H1 (cell line): ENCODE measurements at regions not wholly inside any gene's neighbourhood (a gene's known extent, or its start where the extent isn't known, plus 50 kb on each side); places are given as distances from the start of the nearest gene placed in this dataset.

Experiments used
- CTCF ChIA-PET: fragments of 300-600 bp; sonication (Branson Sonifier 250); formaldehyde crosslinking; loops from one replicate; lab custom pipeline; 2021; ENCODE audit not compliant: partially characterized antibody; lab: Charles Lee
- POLR2A ChIA-PET: fragments of 300-600 bp; sonication (Branson Sonifier 250); formaldehyde crosslinking; loops from one replicate; lab custom pipeline; 2021; ENCODE audit warnings: inconsistent platforms; ENCODE audit not compliant: partially characterized antibody; lab: Charles Lee
- DNase-seq, 2 experiments: peaks; one replicate each; pipeline versions ENCODE4 v3.0.0 to v3.0.0-alpha.2; 2010 to 2022; ENCODE audit warnings: low spot score in 2 of 2, low read depth in 1 of 2, mixed read lengths in 1 of 2
- FAIRE-seq: peaks from 2 replicates; lab custom pipeline; 2011; peaks lifted over from hg19 to GRCh38; lab: Jason Lieb, UNC
- H2AFZ ChIP-seq: 2 replicates; pipeline ENCODE4 v1.8.1; 2012; ENCODE audit warnings: low read length, inconsistent platforms
- H2AK5ac ChIP-seq: 2 replicates; pipeline ENCODE4 v1.6.1; 2013; ENCODE audit warnings: low read depth, low read length
- H2BK120ac ChIP-seq: replicated peaks from 2 replicates; pipeline ENCODE3; 2013; ENCODE audit warnings: low read depth, low read length, inconsistent platforms
- H2BK12ac ChIP-seq: 2 replicates; pipeline ENCODE4 v1.6.1; 2013; ENCODE audit warnings: low read depth, low read length
- H2BK15ac ChIP-seq: 2 replicates; pipeline ENCODE4 v1.6.1; 2013; ENCODE audit warnings: low read length
- H2BK20ac ChIP-seq: 2 replicates; pipeline ENCODE4 v1.6.1; 2013; ENCODE audit warnings: low read length
- H2BK5ac ChIP-seq: 2 replicates; pipeline ENCODE4 v1.6.1; 2013; ENCODE audit warnings: low read depth, low read length
- H3K14ac ChIP-seq: 2 replicates; pipeline ENCODE4 v1.6.1; 2013; ENCODE audit warnings: inconsistent platforms; ENCODE audit not compliant: insufficient read length
- H3K18ac ChIP-seq: 2 replicates; pipeline ENCODE4 v1.6.1; 2013; ENCODE audit warnings: low read length; ENCODE audit errors: extremely low read depth
- H3K23ac ChIP-seq: 2 replicates; pipeline ENCODE4 v1.6.1; 2013; ENCODE audit warnings: inconsistent platforms; ENCODE audit not compliant: insufficient read length
- H3K23me2 ChIP-seq: 2 replicates; pipeline ENCODE4 v1.6.1; 2013; ENCODE audit warnings: low read depth, low read length
- H3K27ac ChIP-seq: 2 replicates; pipeline ENCODE4 v1.6.1; 2011; ENCODE audit warnings: low read depth, low read length, inconsistent platforms
- H3K27me3 ChIP-seq, 4 experiments: replicated peaks in 1 of 4; 1 replicate in 1 of 4; 2 replicates in 3 of 4; pipeline versions ENCODE4 v1.6.1 to v1.8.1; 2011 to 2013; ENCODE audit warnings: low read length in 3 of 4, mild to moderate bottlenecking in 3 of 4, inconsistent platforms in 2 of 4, mixed read lengths in 2 of 4, moderate library complexity in 1 of 4; ENCODE audit not compliant: control insufficient read depth in 3 of 4, insufficient read depth in 3 of 4; ENCODE audit errors: extremely low read depth in 1 of 4
- H3K36me3 ChIP-seq, 4 experiments: 2 replicates each; pipeline versions ENCODE4 v1.6.1 to v1.8.1; 2011 to 2013; ENCODE audit warnings: mild to moderate bottlenecking in 4 of 4, low read length in 3 of 4, moderate library complexity in 2 of 4, control low read depth in 1 of 4, inconsistent platforms in 1 of 4; ENCODE audit not compliant: insufficient read depth in 4 of 4, control insufficient read depth in 2 of 4
- H3K4ac ChIP-seq: replicated peaks from 2 replicates; pipeline ENCODE3; 2013; ENCODE audit warnings: low read length, low read depth, mixed read lengths, inconsistent platforms; ENCODE audit not compliant: insufficient read length
- H3K4me1 ChIP-seq, 4 experiments: replicated peaks in 1 of 4; 1 replicate in 1 of 4; 2 replicates in 3 of 4; pipeline versions ENCODE4 v1.6.1 to v1.8.1; 2011 to 2013; ENCODE audit warnings: low read length in 3 of 4, inconsistent platforms in 2 of 4, mixed read lengths in 1 of 4; ENCODE audit not compliant: insufficient read depth in 4 of 4, control insufficient read depth in 3 of 4
- H3K4me2 ChIP-seq, 2 experiments: 2 replicates each; pipeline versions ENCODE4 v1.6.1 to v1.8.1; 2011 to 2013; ENCODE audit warnings: low read depth in 2 of 2, low read length in 2 of 2, control low read depth in 1 of 2, inconsistent platforms in 1 of 2, mild to moderate bottlenecking in 1 of 2; ENCODE audit not compliant: insufficient read depth in 1 of 2
- H3K4me3 ChIP-seq, 4 experiments: fragments of 200-600, 300-600 bp in 1 of 4; sonication (generic), shearing (Covaris generic), sonication (Bioruptor Twin) in 1 of 4; 2 replicates each; pipeline versions ENCODE4 v1.5.1 to v1.8.1; 2011 to 2016; ENCODE audit warnings: low read length in 4 of 4, low read depth in 3 of 4, control low read depth in 2 of 4, inconsistent platforms in 2 of 4, mild to moderate bottlenecking in 2 of 4, mixed read lengths in 1 of 4, moderate library complexity in 1 of 4; ENCODE audit not compliant: insufficient read depth in 2 of 4; ENCODE audit errors: extremely low read depth in 1 of 4
- H3K56ac ChIP-seq: replicated peaks from 2 replicates; pipeline ENCODE3; 2013; ENCODE audit warnings: low read depth, mild to moderate bottlenecking, mixed read lengths, low read length, inconsistent platforms; ENCODE audit not compliant: insufficient read length
- H3K79me1 ChIP-seq: 2 replicates; pipeline ENCODE4 v1.6.1; 2013; ENCODE audit warnings: low read depth, low read length, control low read depth
- H3K79me2 ChIP-seq, 2 experiments: 2 replicates each; pipeline versions ENCODE4 v1.6.1 to v1.8.1; 2012 to 2013; ENCODE audit warnings: low read length in 2 of 2, mild to moderate bottlenecking in 2 of 2, inconsistent platforms in 1 of 2; ENCODE audit not compliant: insufficient read depth in 2 of 2, control insufficient read depth in 1 of 2
- H3K9ac ChIP-seq, 4 experiments: replicated peaks in 1 of 4; 1 replicate in 1 of 4; 2 replicates in 3 of 4; pipeline versions ENCODE4 v1.6.1 to v1.8.1; 2011 to 2013; ENCODE audit warnings: low read depth in 3 of 4, low read length in 3 of 4, control low read depth in 2 of 4, mild to moderate bottlenecking in 2 of 4, moderate library complexity in 2 of 4, inconsistent platforms in 1 of 4; ENCODE audit errors: extremely low read depth in 1 of 4
- H3K9me3 ChIP-seq, 2 experiments: 2 replicates each; pipeline versions ENCODE4 v1.6.1 to v1.8.1; 2012 to 2013; ENCODE audit warnings: mild to moderate bottlenecking in 2 of 2, moderate library complexity in 2 of 2, control low read depth in 1 of 2, inconsistent platforms in 1 of 2, low read depth in 1 of 2, low read length in 1 of 2, mixed read lengths in 1 of 2; ENCODE audit not compliant: insufficient read depth in 2 of 2
- H4K20me1 ChIP-seq, 2 experiments: replicated peaks in 1 of 2; 2 replicates each; pipeline versions ENCODE3 to v1.8.1; 2011 to 2013; ENCODE audit warnings: inconsistent platforms in 2 of 2, low read length in 2 of 2, mild to moderate bottlenecking in 1 of 2; ENCODE audit not compliant: insufficient read depth in 2 of 2, control insufficient read depth in 1 of 2
- H4K5ac ChIP-seq: 2 replicates; pipeline ENCODE4 v1.6.1; 2013; ENCODE audit warnings: low read length, low read depth, mixed read lengths, inconsistent platforms; ENCODE audit not compliant: insufficient read length
- H4K8ac ChIP-seq: 2 replicates; pipeline ENCODE4 v1.8.0; 2013; ENCODE audit warnings: mild to moderate bottlenecking, moderate library complexity, low read length, inconsistent platforms; ENCODE audit not compliant: insufficient read depth; ENCODE audit errors: extremely low read depth
- H4K91ac ChIP-seq: replicated peaks from 2 replicates; pipeline ENCODE3; 2013; ENCODE audit warnings: low read length, mixed read lengths, inconsistent platforms; ENCODE audit not compliant: insufficient read length
- CEBPB ChIP-seq: IDR thresholded peaks from 2 replicates; pipeline ENCODE4 v1.6.1; 2012; ENCODE audit warnings: low read depth, low read length
- FOSL1 ChIP-seq: IDR thresholded peaks from 2 replicates; pipeline ENCODE4 v1.6.1; 2011; ENCODE audit warnings: mild to moderate bottlenecking, low read depth, low read length, moderate library complexity; ENCODE audit not compliant: insufficient read depth
- HDAC2 ChIP-seq, 2 experiments: fragments of 300-600 bp in 1 of 2; sonication (generic) in 1 of 2; IDR thresholded peaks; 2 replicates each; pipeline ENCODE4 v1.6.1; 2011 to 2012; ENCODE audit warnings: low read depth in 2 of 2, low read length in 2 of 2, mild to moderate bottlenecking in 2 of 2, moderate library complexity in 2 of 2, borderline replicate concordance in 1 of 2, inconsistent platforms in 1 of 2
- KDM5A ChIP-seq: fragments of 200-600 bp; IDR thresholded peaks from 2 replicates; pipeline ENCODE4 v1.7.1; 2012; ENCODE audit warnings: mild to moderate bottlenecking, low read length, inconsistent platforms, mixed read lengths
- PHF8 ChIP-seq: fragments of 200-600 bp; sonication (generic); conservative IDR thresholded peaks from 2 replicates; pipeline ENCODE4 v1.7.1; 2012; ENCODE audit warnings: low read depth, mild to moderate bottlenecking, inconsistent platforms, low read length, moderate library complexity
- POLR2A ChIP-seq, 2 experiments: IDR thresholded peaks; 1 replicate in 1 of 2; 2 replicates in 1 of 2; pipeline ENCODE4 v1.6.1; 2011; ENCODE audit warnings: low read depth in 2 of 2, low read length in 2 of 2, mild to moderate bottlenecking in 2 of 2; ENCODE audit errors: control extremely low read depth in 1 of 2
- POLR2AphosphoS5 ChIP-seq: IDR thresholded peaks from 2 replicates; pipeline ENCODE4 v1.6.1; 2011; ENCODE audit warnings: low read depth, low read length
- POU5F1 ChIP-seq: IDR thresholded peaks from 2 replicates; pipeline ENCODE4 v1.6.1; 2011; ENCODE audit warnings: low read depth, mild to moderate bottlenecking, low read length, moderate library complexity
- RAD21 ChIP-seq, 2 experiments: IDR thresholded peaks in 1 of 2; conservative IDR thresholded peaks in 1 of 2; 2 replicates each; pipeline ENCODE4 v1.6.1; 2011; ENCODE audit warnings: low read depth in 2 of 2, low read length in 2 of 2, improper control_type of control experiment in 1 of 2, inconsistent platforms in 1 of 2, mild to moderate bottlenecking in 1 of 2, moderate library complexity in 1 of 2
- RBBP5 ChIP-seq: IDR thresholded peaks from 2 replicates; pipeline ENCODE4 v1.7.1; 2012; ENCODE audit warnings: low read depth, mild to moderate bottlenecking, inconsistent platforms, low read length, moderate library complexity, borderline replicate concordance
- SIRT6 ChIP-seq: IDR thresholded peaks from one replicate; pipeline ENCODE4 v1.7.1; 2012; ENCODE audit warnings: low read length, inconsistent platforms
- TAF7 ChIP-seq: optimal IDR thresholded peaks from 2 replicates; pipeline ENCODE3; 2011; ENCODE audit warnings: low read depth, mild to moderate bottlenecking, inconsistent platforms, low read length, moderate library complexity, borderline replicate concordance
- WGBS, 2 experiments: shearing (Covaris generic) in 1 of 2; methylation state at CpG; one replicate each; pipeline versions ENCODE4 v1.1.6 to v1.1.7; 2013 to 2015; ENCODE audit warnings: low lambda C conversion rate in 2 of 2, mixed read lengths in 2 of 2, inconsistent platforms in 1 of 2, low coverage in 1 of 2, missing lambda C conversion rate in 1 of 2; ENCODE audit not compliant: insufficient replicate concordance in 2 of 2, insufficient coverage in 1 of 2, insufficient read length in 1 of 2; ENCODE audit errors: extremely low coverage in 1 of 2, missing lambda C conversion rate in 1 of 2; 5-methylcytosine and 5-hydroxymethylcytosine counted together

- Histone ChIP-seq H3K14ac (no peak overlapping the region), H3K4me3 (no peak overlapping the region), H4K91ac (no peak overlapping the region), H4K8ac (no peak overlapping the region), H3K4ac (no peak overlapping the region), H3K4me1 (no peaks in the 10 kb centered on the region), H3K23me2 (no peaks in the 10 kb centered on the region), H3K18ac (no peak overlapping the region), H3K27ac (no peak overlapping the region), H3K4me2 (no peak overlapping the region), H2BK120ac (no peak overlapping the region), H2AFZ (no peak overlapping the region), H3K79me2 (no peaks in the 10 kb centered on the region), H2BK5ac (no peak overlapping the region), H3K27me3 (no peaks in the 10 kb centered on the region), H3K23ac (no peak overlapping the region), H2BK20ac (no peak overlapping the region), H2AK5ac (no peak overlapping the region), H3K56ac (no peak overlapping the region), H2BK12ac (no peak overlapping the region), H3K9me3 (no peaks in the 10 kb centered on the region), H3K36me3 (no peaks in the 10 kb centered on the region), H3K79me1 (no peaks in the 10 kb centered on the region), H2BK15ac (no peak overlapping the region), H3K9ac (no peak overlapping the region), H4K5ac (no peak overlapping the region), H4K20me1 (no peaks in the 10 kb centered on the region)
- ChIA-PET CTCF (interaction anchor here (0.7 to 3.5 kb wide), 4 partner anchors 9 to 104 kb away, joined by 3 to 14 read pairs (median 3); no protein-coding TSS in a partner anchor), POLR2A (interaction anchor here (0.6 kb wide), 1 partner anchor 108 kb away, joined by 3 read pairs; no protein-coding TSS in a partner anchor)
- no peak for TF ChIP-seq POU5F1
- TF ChIP-seq FOSL1, result no peak
- no peak for TF ChIP-seq POLR2AphosphoS5
- no peak for TF ChIP-seq RAD21 (IDR thresholded peaks at IDR 0.05 in 1 of 2, conservative IDR thresholded peaks at IDR 0.05 in 1 of 2; ENCODE audit: low read depth in 2 of 2, low read length in 2 of 2)
- no peak for TF ChIP-seq RBBP5
- no peak for TF ChIP-seq PHF8
- TF ChIP-seq CEBPB, result no peak
- no peak for TF ChIP-seq HDAC2 (IDR thresholded peaks at IDR 0.05; ENCODE audit: borderline replicate concordance in 1 of 2, low read depth in 2 of 2, low read length in 2 of 2)
- TF ChIP-seq SIRT6, result no peak
- TF ChIP-seq POLR2A (IDR thresholded peaks at IDR 0.05; ENCODE audit: control extremely low read depth in 1 of 2, low read depth in 2 of 2, low read length in 2 of 2), result no peak
- TF ChIP-seq KDM5A, result no peak
- TF ChIP-seq TAF7, result no peak
- no peak for DNase-seq
- 90% methylated on average over 2 of the region's 2 CpGs; no CpG with 5 or more reads in 1 of the 2 experiments for WGBS, 2 experiments
- FAIRE-seq, result no peak
Observed at GRCh38 chr11:123292647-123293046, 97.6 kb upstream of the CLMP start.
